Liver (tissue), 8 donors: ENCODE measurements at regions not wholly inside any gene's neighbourhood (a gene's known extent, or its start where the extent isn't known, plus 50 kb on each side); places are given as distances from the start of the nearest gene placed in this dataset.

ENCODE experiments used
- DNase-seq: peaks from one replicate; pipeline ENCODE4 v3.0.0-alpha.2; 2017; ENCODE audit warnings: low spot score
- H3K27ac ChIP-seq, 2 donors: one replicate each; pipeline ENCODE4 v1.7.0; 2013; ENCODE audit warnings: inconsistent platforms in 2 of 2, low read length in 2 of 2, control low read depth in 1 of 2, low read depth in 1 of 2, mild to moderate bottlenecking in 1 of 2
- H3K27me3 ChIP-seq, 4 donors: one replicate each; pipeline versions ENCODE4 v1.6.1 to v1.7.0; 2013; ENCODE audit warnings: low read length in 3 of 4, inconsistent platforms in 1 of 4, mild to moderate bottlenecking in 1 of 4, moderate library complexity in 1 of 4; ENCODE audit not compliant: control insufficient read depth in 4 of 4, insufficient read depth in 4 of 4
- H3K36me3 ChIP-seq, 4 donors: one replicate each; pipeline versions ENCODE4 v1.6.1 to v1.7.0; 2013; ENCODE audit warnings: low read length in 3 of 4, mild to moderate bottlenecking in 3 of 4, low read depth in 1 of 4, moderate library complexity in 1 of 4; ENCODE audit not compliant: control insufficient read depth in 4 of 4, insufficient read depth in 3 of 4
- H3K4me1 ChIP-seq, 4 donors: one replicate each; pipeline versions ENCODE4 v1.6.1 to v1.7.0; 2013; ENCODE audit warnings: low read length in 3 of 4, mild to moderate bottlenecking in 3 of 4, moderate library complexity in 1 of 4; ENCODE audit not compliant: control insufficient read depth in 4 of 4, insufficient read depth in 4 of 4
- H3K4me3 ChIP-seq, 3 donors: one replicate each; pipeline versions ENCODE4 v1.6.1 to v1.7.0; 2013; ENCODE audit warnings: low read length in 3 of 3, control low read depth in 1 of 3, low read depth in 1 of 3, mild to moderate bottlenecking in 1 of 3
- H3K9ac ChIP-seq, 2 donors: one replicate each; pipeline ENCODE4 v1.7.0; 2013; ENCODE audit warnings: low read length in 2 of 2, mild to moderate bottlenecking in 2 of 2, moderate library complexity in 2 of 2, control low read depth in 1 of 2, low read depth in 1 of 2
- H3K9me3 ChIP-seq, 4 donors: one replicate each; pipeline versions ENCODE4 v1.6.1 to v1.7.0; 2013; ENCODE audit warnings: low read length in 3 of 4; ENCODE audit not compliant: control insufficient read depth in 4 of 4
- EGR1 ChIP-seq, 2 donors: IDR thresholded peaks; 2 replicates each; pipeline ENCODE4 v1.6.1; 2016 to 2018; ENCODE audit warnings: antibody characterized with exemption in 2 of 2, low read depth in 2 of 2
- FOXA1 ChIP-seq: IDR thresholded peaks from 2 replicates; pipeline ENCODE4 v1.6.1; 2016; ENCODE audit warnings: antibody characterized with exemption
- FOXA2 ChIP-seq: IDR thresholded peaks from 2 replicates; pipeline ENCODE4 v1.6.1; 2016; ENCODE audit warnings: antibody characterized with exemption
- GABPA ChIP-seq, 2 donors: IDR thresholded peaks in 1 of 2; conservative IDR thresholded peaks in 1 of 2; 2 replicates each; pipeline ENCODE4 v1.6.1; 2016; ENCODE audit warnings: antibody characterized with exemption in 2 of 2, mild to moderate bottlenecking in 1 of 2, moderate library complexity in 1 of 2
- HNF4G ChIP-seq: IDR thresholded peaks from 2 replicates; pipeline ENCODE4 v1.6.1; 2016; ENCODE audit warnings: antibody characterized with exemption
- JUND ChIP-seq, 2 donors: IDR thresholded peaks; 2 replicates each; pipeline ENCODE4 v1.6.1; 2016; ENCODE audit warnings: antibody characterized with exemption in 2 of 2
- NR2F2 ChIP-seq: IDR thresholded peaks from 2 replicates; pipeline ENCODE4 v1.6.1; 2016; ENCODE audit warnings: antibody characterized with exemption
- RAD21 ChIP-seq, 2 donors: IDR thresholded peaks; 2 replicates each; pipeline ENCODE4 v1.6.1; 2016; ENCODE audit warnings: antibody characterized with exemption in 2 of 2, mild to moderate bottlenecking in 2 of 2
- REST ChIP-seq: IDR thresholded peaks from 2 replicates; pipeline ENCODE4 v1.6.1; 2016; ENCODE audit warnings: antibody characterized with exemption, mild to moderate bottlenecking
- RXRA ChIP-seq, 2 donors: IDR thresholded peaks; 2 replicates each; pipeline ENCODE4 v1.6.1; 2017 to 2018; ENCODE audit warnings: antibody characterized with exemption in 2 of 2, mild to moderate bottlenecking in 1 of 2
- SP1 ChIP-seq: IDR thresholded peaks from 2 replicates; pipeline ENCODE4 v1.6.1; 2018; ENCODE audit warnings: antibody characterized with exemption, mild to moderate bottlenecking
- TAF1 ChIP-seq: conservative IDR thresholded peaks from 2 replicates; pipeline ENCODE4 v1.6.1; 2016; ENCODE audit warnings: antibody characterized with exemption, mild to moderate bottlenecking
- YY1 ChIP-seq: IDR thresholded peaks from 2 replicates; pipeline ENCODE4 v1.6.1; 2016; ENCODE audit warnings: antibody characterized with exemption, mild to moderate bottlenecking
- ZBTB33 ChIP-seq: IDR thresholded peaks from 2 replicates; pipeline ENCODE4 v1.6.1; 2016; ENCODE audit warnings: antibody characterized with exemption
- WGBS: extraction: QIAGEN DNeasy Blood & Tissue Kit; methylation state at CpG from one replicate; pipeline ENCODE4 v1.1.7; 2013; 5-methylcytosine and 5-hydroxymethylcytosine counted together
- TF ChIP-seq, protein P1 (sequence below): IDR thresholded peaks from 2 replicates; pipeline ENCODE4 v1.6.1; 2016; ENCODE audit warnings: antibody characterized with exemption
- TF ChIP-seq, protein P2 (sequence below): fragments of 150-350 bp; IDR thresholded peaks from 2 replicates; pipeline ENCODE4 v1.5.1; 2017; ENCODE audit warnings: improper control_type of control experiment, low read depth, low read length; ENCODE audit not compliant: missing input control
- donor health status: healthy.
- donor health status: healthy.
- donor health status: healthy.
- donor health status: healthy.
- donor health status: healthy.

DNA sequence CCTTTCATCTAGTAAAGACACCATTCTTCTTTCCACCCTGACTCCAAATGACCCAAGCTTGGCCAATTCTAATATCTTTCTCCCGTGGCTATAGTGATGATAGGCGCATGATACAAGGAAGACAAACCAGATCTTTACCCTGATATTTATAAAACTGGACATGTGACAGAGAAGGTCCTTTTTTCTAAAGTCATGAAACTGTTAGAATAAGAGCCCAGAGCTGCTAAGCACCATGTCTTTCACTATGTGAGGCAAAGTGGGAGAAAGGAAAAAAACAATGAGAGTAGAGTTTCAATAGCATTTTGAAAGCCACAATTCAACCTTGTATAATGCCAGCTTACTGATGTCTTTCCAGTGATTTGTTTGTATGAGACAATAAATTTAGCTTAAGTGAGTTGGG, 212.4 kb downstream of the RASSF9 start (continued):
- TF ChIP-seq RXRA (IDR thresholded peaks at IDR 0.05) (no peak), HNF4G (no peak), EGR1 (IDR thresholded peaks at IDR 0.05; ENCODE audit: low read depth in 2 of 2) (no peak)

DNA sequence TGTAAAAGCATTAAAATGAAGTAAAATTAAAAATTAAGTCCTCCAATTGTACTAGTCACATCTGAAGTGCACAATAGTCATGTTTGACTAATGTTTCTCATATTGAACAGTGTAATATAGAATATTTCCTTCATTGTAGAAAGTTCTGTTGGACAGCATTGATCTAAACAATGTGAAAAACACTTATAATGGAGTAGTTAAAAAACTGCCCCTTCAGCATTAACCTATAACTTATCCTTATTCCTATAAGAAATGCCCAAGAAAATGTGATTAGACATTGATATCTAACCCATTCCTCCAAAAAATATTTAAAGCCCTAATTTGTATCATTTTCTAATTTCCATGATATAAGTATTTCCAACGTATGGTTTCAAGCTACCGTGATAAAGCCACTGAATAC, 210.7 kb downstream of the RASSF9 start:
- Histone ChIP-seq H3K9ac (no peak overlapping the region), H3K27me3 (no peaks in the 10 kb centered on the region), H3K4me1 (no peaks in the 10 kb centered on the region), H3K36me3 (no peaks in the 10 kb centered on the region), H3K9me3 (no peaks in the 10 kb centered on the region), H3K4me3 (no peak overlapping the region), H3K27ac (no peak overlapping the region)
- DNase-seq, result no peak
- TF ChIP-seq, protein P1, sequence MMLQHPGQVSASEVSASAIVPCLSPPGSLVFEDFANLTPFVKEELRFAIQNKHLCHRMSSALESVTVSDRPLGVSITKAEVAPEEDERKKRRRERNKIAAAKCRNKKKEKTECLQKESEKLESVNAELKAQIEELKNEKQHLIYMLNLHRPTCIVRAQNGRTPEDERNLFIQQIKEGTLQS, result no peak
- TF ChIP-seq JUND (IDR thresholded peaks at IDR 0.05), result no peak
- no peak for TF ChIP-seq RAD21 (IDR thresholded peaks at IDR 0.05)
- no peak for TF ChIP-seq YY1
- TF ChIP-seq ZBTB33, result no peak
- TF ChIP-seq FOXA1, result no peak
- TF ChIP-seq TAF1, result no peak
- TF ChIP-seq FOXA2, result no peak
- TF ChIP-seq SP1, result no peak
- no peak for TF ChIP-seq RXRA (IDR thresholded peaks at IDR 0.05)
- no peak for TF ChIP-seq HNF4G
- TF ChIP-seq REST, result no peak
- no peak for TF ChIP-seq NR2F2
- TF ChIP-seq EGR1 (IDR thresholded peaks at IDR 0.05; ENCODE audit: low read depth in 2 of 2), result no peak
- 70% methylated on average over 2 of the region's 2 CpGs for WGBS

- 96% methylated on average over 1 of the region's 1 CpG for WGBS
- no peak for DNase-seq
- Histone ChIP-seq H3K9me3 (no peaks in the 10 kb centered on the region), H3K36me3 (no peaks in the 10 kb centered on the region), H3K9ac (no peak overlapping the region), H3K4me3 (no peak overlapping the region), H3K27me3 (no peaks in the 10 kb centered on the region), H3K4me1 (no peaks in the 10 kb centered on the region), H3K27ac (no peak overlapping the region)
- TF ChIP-seq GABPA (IDR thresholded peaks at IDR 0.05 in 1 of 2, conservative IDR thresholded peaks at IDR 0.05 in 1 of 2) (no peak), ZBTB33 (no peak), JUND (IDR thresholded peaks at IDR 0.05) (no peak), FOXA1 (no peak), RAD21 (IDR thresholded peaks at IDR 0.05) (no peak), SP1 (no peak), RXRA (IDR thresholded peaks at IDR 0.05) (no peak)
- TF ChIP-seq, protein P2, sequence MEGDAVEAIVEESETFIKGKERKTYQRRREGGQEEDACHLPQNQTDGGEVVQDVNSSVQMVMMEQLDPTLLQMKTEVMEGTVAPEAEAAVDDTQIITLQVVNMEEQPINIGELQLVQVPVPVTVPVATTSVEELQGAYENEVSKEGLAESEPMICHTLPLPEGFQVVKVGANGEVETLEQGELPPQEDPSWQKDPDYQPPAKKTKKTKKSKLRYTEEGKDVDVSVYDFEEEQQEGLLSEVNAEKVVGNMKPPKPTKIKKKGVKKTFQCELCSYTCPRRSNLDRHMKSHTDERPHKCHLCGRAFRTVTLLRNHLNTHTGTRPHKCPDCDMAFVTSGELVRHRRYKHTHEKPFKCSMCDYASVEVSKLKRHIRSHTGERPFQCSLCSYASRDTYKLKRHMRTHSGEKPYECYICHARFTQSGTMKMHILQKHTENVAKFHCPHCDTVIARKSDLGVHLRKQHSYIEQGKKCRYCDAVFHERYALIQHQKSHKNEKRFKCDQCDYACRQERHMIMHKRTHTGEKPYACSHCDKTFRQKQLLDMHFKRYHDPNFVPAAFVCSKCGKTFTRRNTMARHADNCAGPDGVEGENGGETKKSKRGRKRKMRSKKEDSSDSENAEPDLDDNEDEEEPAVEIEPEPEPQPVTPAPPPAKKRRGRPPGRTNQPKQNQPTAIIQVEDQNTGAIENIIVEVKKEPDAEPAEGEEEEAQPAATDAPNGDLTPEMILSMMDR, result no peak
Observed at GRCh38 chr12:85626001-85626783, 210.0 kb downstream of the RASSF9 start.
